Osteocyte (in vitro differentiated cells): ENCODE measurements at regions not wholly inside any gene's neighbourhood (a gene's known extent, or its start where the extent isn't known, plus 50 kb on each side); places are given as distances from the start of the nearest gene placed in this dataset.

ENCODE experiments used
- DNase-seq: peaks from one replicate; pipeline ENCODE4 v3.0.0; 2021; ENCODE audit warnings: mixed read lengths; ENCODE audit not compliant: unreplicated experiment; ENCODE audit errors: extremely low spot score
- H3K27ac Mint-ChIP-seq: one replicate; pipeline ENCODE4 v1.8.0; 2021; ENCODE audit warnings: mild to moderate bottlenecking, mixed read lengths; ENCODE audit not compliant: unreplicated experiment
- H3K27me3 Mint-ChIP-seq: one replicate; pipeline ENCODE4 v1.8.0; 2021; ENCODE audit warnings: mixed read lengths; ENCODE audit not compliant: unreplicated experiment
- H3K36me3 Mint-ChIP-seq: one replicate; pipeline ENCODE4 v1.8.0; 2021; ENCODE audit warnings: mixed read lengths; ENCODE audit not compliant: unreplicated experiment
- H3K4me1 Mint-ChIP-seq: one replicate; pipeline ENCODE4 v1.8.0; 2021; ENCODE audit warnings: mixed read lengths; ENCODE audit not compliant: unreplicated experiment
- H3K4me3 Mint-ChIP-seq: one replicate; pipeline ENCODE4 v1.8.0; 2021; ENCODE audit warnings: mild to moderate bottlenecking, moderate library complexity, mixed read lengths; ENCODE audit not compliant: unreplicated experiment
- H3K9me3 Mint-ChIP-seq: one replicate; pipeline ENCODE4 v1.8.0; 2021; ENCODE audit warnings: mixed read lengths; ENCODE audit not compliant: unreplicated experiment
- TF ChIP-seq, protein P1 (sequence below): fragments of 200-600 bp; sonication (generic); IDR thresholded peaks from 2 replicates; pipeline ENCODE4 v1.5.0; 2021; ENCODE audit warnings: antibody characterized with exemption, mild to moderate bottlenecking, moderate library complexity

DNA sequence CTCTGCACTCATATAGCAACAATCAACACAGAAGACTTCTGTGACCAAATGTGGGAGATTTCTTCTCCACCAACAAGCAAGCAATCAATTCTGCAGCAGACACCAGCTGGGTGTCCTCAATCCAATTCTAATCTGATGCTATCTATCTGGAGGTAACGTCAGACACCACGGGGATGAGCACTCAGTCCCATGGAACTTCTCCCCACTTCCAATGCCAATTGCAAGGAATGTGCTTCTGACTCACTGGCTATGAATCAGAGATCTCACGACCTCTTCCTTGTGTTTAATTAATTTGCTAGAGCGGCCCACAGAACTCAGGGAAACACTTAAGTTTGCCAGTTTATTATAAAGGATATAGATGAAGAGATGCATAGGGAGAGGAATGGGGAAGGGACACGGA lies 103.5 kb upstream of the SIRPG start:
- Mint-ChIP-seq H3K9me3 (no peaks in the 10 kb centered on the region), H3K4me1 (no peaks in the 10 kb centered on the region), H3K4me3 (no peak overlapping the region), H3K27ac (no peak overlapping the region), H3K36me3 (no peaks in the 10 kb centered on the region), H3K27me3 (peaks cover 23% of the 10 kb centered on the region)
- DNase-seq, result no peak
- TF ChIP-seq, protein P1, sequence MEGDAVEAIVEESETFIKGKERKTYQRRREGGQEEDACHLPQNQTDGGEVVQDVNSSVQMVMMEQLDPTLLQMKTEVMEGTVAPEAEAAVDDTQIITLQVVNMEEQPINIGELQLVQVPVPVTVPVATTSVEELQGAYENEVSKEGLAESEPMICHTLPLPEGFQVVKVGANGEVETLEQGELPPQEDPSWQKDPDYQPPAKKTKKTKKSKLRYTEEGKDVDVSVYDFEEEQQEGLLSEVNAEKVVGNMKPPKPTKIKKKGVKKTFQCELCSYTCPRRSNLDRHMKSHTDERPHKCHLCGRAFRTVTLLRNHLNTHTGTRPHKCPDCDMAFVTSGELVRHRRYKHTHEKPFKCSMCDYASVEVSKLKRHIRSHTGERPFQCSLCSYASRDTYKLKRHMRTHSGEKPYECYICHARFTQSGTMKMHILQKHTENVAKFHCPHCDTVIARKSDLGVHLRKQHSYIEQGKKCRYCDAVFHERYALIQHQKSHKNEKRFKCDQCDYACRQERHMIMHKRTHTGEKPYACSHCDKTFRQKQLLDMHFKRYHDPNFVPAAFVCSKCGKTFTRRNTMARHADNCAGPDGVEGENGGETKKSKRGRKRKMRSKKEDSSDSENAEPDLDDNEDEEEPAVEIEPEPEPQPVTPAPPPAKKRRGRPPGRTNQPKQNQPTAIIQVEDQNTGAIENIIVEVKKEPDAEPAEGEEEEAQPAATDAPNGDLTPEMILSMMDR, result no peak

DNA sequence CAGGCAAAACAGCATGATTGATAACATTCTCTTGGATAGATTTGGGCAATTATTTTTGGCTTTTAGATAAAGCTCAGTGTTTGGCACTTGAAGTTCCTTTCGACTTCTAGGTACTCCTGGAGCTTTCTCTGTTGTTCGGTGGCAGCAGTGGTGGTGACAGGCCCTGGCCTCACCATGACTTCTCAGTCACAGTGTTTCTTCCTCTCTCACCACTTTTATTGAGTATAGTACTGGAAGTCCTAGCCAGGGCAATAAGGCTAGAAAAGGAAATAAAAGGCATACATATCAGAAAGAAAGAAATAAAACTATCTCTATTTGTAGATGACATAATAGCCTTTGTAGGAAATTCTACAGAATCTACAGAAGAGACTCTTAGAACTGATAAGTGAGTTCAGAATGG lies 101.2 kb upstream of the SIRPG start:
- H3K36me3 Mint-ChIP-seq, result no peaks in the 10 kb centered on the region
- H3K27me3 Mint-ChIP-seq, result peaks cover 39% of the 10 kb centered on the region
- no peaks in the 10 kb centered on the region for H3K9me3 Mint-ChIP-seq
- H3K4me3 Mint-ChIP-seq, result no peak overlapping the region
- no peaks in the 10 kb centered on the region for H3K4me1 Mint-ChIP-seq
- no peak for DNase-seq
- TF ChIP-seq, protein P1, result no peak
- H3K27ac Mint-ChIP-seq, result no peak overlapping the region

DNA sequence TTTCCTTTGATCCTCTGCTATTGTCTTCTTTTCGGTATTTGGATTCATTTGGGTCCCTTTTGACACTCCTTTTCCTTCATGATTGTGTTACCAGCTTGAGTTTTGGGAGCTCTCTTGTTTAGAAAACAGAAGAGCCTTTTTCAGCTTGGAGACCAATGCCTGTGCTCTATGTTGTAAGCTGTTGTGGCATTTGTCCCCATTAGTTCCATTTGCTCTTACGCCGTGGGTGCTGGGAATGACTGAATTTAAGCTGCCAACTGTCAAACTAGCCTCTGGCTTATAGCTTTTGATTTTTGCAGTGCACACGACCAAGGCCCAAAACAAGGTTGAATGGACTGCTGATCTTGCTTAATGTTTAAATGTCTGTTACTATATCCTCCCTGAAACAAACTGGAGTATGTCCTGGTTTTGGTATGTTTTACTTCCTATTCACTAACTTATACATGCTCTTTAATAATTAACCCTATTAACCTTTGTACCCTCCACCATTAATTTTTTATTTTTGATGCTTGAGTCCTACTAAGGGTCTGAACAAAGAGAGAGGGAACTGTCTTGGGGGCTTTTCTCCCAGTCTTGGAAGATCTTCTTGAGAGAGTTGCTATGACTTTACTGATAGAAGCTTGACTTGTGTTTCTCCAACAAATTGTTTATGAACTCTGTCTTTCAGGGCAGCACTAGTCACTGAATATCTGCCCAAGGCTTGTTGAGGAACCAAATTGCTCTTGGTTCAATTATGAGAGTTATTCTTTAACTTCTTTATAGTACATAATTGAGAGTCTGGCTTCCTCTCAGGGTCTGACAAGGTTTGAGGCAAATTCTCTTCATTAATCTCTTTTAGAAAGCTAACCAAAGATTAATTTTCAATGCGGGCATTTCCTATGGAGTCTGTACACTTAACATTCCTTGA lies 100.3 kb upstream of the SIRPG start:
- H3K4me1 Mint-ChIP-seq, result no peaks in the 10 kb centered on the region
- no peak for DNase-seq
- H3K27ac Mint-ChIP-seq, result no peak overlapping the region
- H3K27me3 Mint-ChIP-seq, result peaks cover 44% of the 10 kb centered on the region
- no peaks in the 10 kb centered on the region for H3K36me3 Mint-ChIP-seq
- H3K4me3 Mint-ChIP-seq, result no peak overlapping the region
- TF ChIP-seq, protein P1, result no peak
- no peaks in the 10 kb centered on the region for H3K9me3 Mint-ChIP-seq

DNA sequence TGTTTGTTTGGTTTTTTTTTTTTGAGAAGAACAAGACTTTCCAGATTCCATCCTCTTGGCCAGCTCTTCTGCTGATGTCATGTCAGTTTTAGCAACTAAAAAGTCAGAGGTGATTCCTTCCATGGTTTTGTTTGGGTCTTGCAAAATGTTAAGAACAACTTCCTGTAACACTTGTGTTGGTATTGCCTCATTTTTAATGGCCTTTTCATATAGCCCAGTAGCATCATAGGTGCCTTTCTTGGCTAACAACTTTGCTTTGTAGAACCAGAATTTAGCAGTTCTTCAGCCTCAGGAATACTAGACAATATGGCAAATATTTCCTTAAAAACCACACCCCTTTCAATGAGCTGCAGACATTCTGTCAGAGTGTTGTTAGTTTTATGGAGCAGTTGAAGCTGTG lies 99.5 kb upstream of the SIRPG start:
- TF ChIP-seq, protein P1, result no peak
- no peaks in the 10 kb centered on the region for H3K9me3 Mint-ChIP-seq
- no peak overlapping the region for H3K27ac Mint-ChIP-seq

DNA sequence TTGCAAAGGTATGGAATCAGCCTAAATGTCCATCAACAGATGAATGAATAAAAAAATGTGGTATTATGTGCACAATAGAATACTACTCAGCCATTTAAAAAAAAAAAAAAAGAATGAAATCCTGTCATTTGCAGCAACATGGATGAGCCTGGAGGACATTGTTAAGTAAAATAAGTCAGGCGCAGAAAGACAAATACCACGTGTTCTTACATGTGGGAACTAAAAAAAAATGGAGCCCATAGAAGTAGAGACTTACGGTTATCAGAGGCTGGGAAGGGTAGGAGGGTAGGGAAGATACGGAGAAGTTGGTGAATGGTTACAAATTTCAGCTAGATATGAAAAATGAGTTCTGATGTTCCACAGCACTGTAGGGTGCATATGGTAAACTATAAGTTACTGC lies 97.2 kb upstream of the SIRPG start:
- no peak overlapping the region for H3K27ac Mint-ChIP-seq
- DNase-seq, result no peak
- H3K4me3 Mint-ChIP-seq, result no peak overlapping the region
- H3K9me3 Mint-ChIP-seq, result no peaks in the 10 kb centered on the region
- no peaks in the 10 kb centered on the region for H3K36me3 Mint-ChIP-seq
- H3K4me1 Mint-ChIP-seq, result no peaks in the 10 kb centered on the region
- TF ChIP-seq, protein P1, result no peak
- H3K27me3 Mint-ChIP-seq, result peaks cover 51% of the 10 kb centered on the region

More for the DNA sequence above, 99.5 kb upstream of the SIRPG start:
- Mint-ChIP-seq H3K27me3 (peaks cover 52% of the 10 kb centered on the region), H3K4me3 (no peak overlapping the region), H3K36me3 (no peaks in the 10 kb centered on the region), H3K4me1 (no peaks in the 10 kb centered on the region)
- no peak for DNase-seq
